Forelimb muscle (tissue), 1 donor: ENCODE measurements at regions not wholly inside any gene's neighbourhood (a gene's known extent, or its start where the extent isn't known, plus 50 kb on each side); places are given as distances from the start of the nearest gene placed in this dataset.
"Not testable (repeated sequence)": the region's sequence is repeated elsewhere in the genome, so short reads cannot be mapped to it uniquely, and the experiment has no call there.

Experiments
- DNase-seq: peaks from one replicate; pipeline ENCODE4 v3.0.0-alpha.2; 2013; ENCODE audit warnings: low read depth

DNA sequence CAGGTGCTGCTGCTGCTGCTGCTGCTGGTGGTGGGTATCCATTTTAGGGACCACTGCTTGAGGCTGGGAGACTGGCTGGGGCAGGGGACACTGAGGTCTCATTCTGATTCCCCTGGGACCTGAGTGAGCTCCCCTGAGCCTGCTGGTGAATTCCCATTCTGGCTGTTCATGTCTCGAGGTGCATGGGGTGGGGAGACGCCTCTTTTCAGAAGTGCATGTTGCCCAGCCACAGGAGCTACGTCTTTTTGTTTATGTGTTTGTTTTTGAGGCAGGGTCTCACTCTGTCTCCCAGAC, 133.4 kb downstream of the RHOU start:
- DNase-seq = no peak

DNA sequence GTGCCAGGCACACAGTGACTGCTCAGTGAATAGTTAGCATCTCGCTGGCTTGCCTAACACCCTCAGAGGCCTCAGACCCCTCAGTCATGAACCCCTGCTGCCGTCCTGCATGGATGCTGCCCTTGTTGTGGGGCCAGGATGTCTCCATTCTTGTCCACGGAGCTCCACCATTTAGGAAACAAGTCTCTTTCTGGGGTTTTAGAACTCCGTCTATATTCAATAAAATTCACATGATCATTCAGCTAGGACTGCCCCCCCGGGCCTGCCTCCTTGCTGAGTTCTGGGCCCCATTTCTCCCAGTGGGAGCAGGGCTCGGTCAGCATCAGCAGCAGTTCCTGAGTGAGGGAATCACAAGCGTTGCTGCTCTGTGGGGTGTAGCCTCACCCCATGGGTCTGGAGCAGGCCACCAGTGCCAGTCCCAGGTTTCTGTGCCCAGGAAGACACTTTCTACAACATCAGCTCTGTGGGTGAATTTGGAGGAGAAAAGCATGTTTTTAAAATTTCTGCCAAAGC, 134.1 kb downstream of the RHOU start:
- DNase-seq = no peak

DNA sequence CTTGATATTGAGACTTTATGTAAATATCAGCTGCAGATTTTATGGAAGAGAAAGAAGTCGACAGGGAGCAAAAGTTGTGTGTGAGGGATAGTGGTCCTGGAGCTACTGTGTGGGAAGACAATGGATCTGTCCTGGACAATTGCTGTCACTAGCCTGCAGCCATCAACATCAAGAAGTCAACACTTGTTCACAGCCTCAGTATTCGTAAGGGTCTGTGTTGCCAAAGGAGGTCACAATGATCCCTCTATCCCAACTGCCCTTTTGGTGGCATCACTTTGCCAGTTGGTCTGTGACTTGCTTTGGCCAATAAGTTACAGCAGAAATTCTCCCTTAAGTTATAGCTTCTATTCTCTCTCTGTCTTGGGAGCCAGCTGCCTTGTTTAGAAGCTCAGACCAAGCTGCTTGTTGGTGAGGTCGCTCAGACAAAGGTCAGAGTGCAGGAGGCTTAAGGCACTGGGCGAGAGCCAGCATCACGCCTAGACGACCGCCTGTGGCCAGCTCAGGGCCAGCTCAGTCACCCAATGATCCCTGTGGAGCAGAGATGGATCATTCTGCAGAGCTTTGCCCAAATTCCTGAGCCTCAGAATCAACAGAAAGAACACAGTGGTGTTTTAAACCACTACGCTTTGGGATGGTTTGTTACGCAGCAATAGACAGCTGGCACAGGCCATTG, 134.9 kb downstream of the RHOU start:
- DNase-seq = no peak

GRCh38 chr1:228871314-228872061, 136.2 kb downstream of the RHOU start:
- DNase-seq = peak; percentile 74

DNA sequence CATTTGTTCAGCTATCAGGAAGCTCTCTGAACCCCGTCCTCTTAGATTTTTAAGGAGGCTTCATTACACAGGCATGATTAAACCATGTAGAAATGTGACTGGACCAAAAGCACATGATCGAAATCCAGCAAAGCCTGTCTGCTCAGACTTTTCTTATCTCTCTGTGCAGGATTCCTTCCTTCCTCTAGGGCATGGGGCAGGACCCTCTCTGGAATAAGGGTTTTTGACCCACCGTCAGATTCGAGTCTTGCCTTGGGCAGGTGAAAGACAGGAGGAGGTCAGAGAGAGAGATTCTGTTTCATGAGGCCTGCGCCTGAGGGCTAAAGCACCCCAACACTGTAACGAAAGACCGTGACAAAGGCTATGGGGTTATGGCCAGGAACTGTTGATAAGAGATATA, 136.8 kb downstream of the RHOU start:
- no peak for DNase-seq

DNA sequence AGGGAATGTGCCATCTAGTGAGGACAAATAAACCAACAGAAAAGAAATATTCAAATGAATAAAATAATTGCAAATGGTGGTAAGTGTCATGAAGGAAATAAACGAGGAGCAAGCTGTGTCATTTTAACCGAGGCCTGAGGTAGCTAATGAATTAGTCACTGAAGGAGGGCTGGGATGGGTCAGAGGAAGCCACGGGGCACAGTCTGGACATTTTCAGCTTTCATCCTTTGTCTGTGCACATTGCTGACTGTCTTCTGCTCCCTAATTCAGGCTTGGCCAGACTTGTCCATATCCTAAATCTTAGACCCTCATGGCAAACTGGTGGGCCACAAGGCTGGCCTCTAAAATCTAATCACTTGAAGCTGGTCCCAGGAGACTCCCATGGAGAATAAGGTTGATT, 138.4 kb downstream of the RHOU start:
- no peak for DNase-seq

GRCh38 chr1:228875741-228876140, 140.5 kb downstream of the RHOU start:
- DNase-seq = no peak

- DNase-seq = no peak
Observed at GRCh38 chr1:228876187-228876586, 140.9 kb downstream of the RHOU start.

- DNase-seq = no peak
Observed at GRCh38 chr1:228879164-228879563, 143.9 kb downstream of the RHOU start.

- DNase-seq = no peak
Observed at GRCh38 chr1:228882041-228882770, 146.9 kb downstream of the RHOU start.

DNA sequence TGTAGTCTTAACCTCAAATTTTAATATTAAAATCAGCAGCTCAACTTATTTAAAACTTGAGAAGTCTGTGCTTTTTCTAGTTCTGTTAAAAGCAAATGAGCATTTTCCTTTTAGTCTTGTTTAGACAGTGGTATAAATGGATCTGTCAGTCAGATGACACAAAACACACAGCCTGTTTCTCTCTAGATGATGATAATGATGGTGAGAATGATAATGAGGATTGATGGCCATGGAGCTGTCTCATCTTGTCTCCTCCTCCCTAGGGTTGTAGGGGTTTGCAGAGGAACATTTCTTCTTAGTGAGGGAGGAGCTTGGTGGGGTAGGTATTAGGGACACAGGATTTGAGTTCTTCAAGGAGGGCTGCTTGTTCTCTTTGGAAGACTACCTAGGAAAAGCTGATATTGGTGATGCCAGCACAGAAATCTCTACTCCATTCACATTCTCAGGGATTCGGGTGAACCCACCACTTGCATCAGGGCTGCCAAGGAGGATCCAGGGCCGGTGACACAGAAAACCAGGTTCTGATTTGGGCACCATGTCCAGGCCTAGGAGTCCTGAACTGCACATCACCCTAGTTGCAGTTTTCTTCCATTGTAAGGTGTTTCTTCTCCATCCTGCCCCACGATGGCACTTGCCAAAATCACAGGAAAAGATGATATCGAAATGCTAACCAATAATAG, 147.6 kb downstream of the RHOU start:
- DNase-seq = no peak

- no peak for DNase-seq
Observed at GRCh38 chr1:228883535-228883934, 148.3 kb downstream of the RHOU start.

- no peak for DNase-seq
Observed at GRCh38 chr1:228884196-228884595, 148.9 kb downstream of the RHOU start.

DNA sequence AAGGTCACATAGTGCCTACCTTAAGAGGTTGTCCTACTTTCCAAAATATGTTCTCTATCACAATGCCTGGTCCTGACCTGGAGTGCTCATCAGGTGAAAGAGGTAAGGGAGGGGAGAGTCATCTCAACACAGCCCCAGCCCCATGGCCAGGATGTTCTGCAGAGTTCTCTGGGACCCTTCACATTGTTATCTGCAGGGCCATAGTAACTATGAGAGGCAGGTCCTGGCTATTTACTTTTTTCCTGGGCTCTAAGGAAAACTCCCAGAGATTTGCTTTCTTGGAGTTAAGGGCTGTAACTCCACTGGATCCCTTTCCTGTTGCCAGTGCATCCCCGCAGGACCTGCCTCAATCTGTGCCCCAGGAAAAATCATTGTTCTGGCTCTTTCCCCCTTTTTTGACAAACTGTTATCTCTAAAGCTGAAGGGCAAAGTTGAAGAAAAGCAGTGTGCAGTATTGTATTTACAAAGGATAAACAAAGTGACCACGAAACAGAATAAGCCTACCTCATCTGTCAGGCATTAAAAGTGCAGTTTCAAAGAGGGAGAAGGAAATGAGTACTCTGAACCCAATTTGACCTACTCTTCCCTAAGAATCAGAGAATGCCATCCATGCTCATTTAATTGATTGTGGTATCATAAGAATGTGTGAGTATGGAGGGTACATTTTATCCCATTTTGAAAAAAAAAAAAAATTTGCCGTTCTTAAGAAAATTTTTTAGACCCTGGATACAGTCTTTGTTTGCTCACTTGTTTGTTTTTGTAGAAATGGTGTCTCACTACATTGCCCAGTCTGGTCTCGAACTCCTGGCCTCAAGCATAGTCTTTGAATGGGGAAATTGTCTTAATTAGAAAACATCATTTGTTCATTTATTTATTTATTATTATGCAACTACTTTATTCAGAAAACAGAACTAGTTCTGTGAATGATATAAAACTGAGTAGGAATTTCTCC, 149.6 kb downstream of the RHOU start:
- DNase-seq = no peak

- no peak for DNase-seq
Observed at GRCh38 chr1:228885845-228886244, 150.6 kb downstream of the RHOU start.

- DNase-seq = no peak
Observed at GRCh38 chr1:228887101-228887500, 151.8 kb downstream of the RHOU start.

DNA sequence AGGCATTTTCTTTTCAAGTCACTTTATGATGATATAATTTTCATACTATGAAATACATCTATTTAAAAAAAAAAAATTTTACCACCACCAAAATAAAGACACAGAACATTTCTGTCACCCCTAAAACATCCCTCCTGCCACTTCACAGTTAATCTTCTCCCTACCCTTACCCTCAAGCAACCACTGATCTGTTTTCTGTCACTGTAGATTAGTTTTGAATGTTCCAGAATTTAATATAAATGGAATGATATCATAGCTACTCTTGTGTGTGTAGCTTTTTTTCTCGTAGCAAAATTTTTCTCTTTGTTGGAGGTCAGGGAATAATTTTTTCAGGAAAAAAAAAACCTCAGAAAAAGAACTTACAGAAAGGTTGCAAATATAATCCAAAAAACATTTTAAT, 152.7 kb downstream of the RHOU start:
- no peak for DNase-seq

GRCh38 chr1:228889289-228889688, 154.0 kb downstream of the RHOU start:
- no peak for DNase-seq

DNA sequence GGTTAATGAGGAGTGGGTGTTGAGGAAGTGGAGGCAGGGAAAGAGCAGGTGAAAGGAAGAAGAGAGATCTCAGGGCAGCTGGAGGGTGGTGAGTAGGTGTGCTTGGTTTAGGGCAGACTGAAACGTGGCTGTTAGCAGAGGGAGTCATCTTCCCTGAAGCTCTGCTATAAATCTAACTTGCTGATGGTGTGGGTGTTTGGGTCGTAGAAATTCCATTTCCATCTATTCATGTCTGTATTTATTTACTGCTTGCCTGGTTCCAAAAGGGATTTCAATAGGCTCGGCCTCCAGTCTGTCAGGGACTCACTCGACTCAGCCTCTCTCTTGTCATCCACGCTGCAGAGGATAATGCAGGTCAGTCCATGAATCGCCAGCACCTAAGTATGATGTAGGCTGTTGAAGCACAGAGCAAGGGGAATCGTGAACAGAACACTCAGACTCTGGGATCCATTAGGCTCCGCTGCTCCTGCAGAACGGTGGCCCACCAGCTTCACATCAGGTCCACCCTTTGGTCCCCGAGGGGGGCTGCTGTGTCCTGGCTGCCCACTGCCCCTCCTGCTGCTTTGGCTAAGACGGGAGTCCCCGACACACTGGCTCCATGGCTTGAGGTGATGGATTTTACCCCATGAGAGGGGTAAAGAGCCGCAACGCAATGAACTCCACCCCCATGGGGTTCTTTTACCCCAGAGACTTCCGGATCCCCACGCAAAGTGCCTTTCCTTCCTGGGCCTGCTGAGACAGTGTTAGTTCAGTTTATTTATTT, 156.2 kb downstream of the RHOU start:
- DNase-seq = no peak

DNA sequence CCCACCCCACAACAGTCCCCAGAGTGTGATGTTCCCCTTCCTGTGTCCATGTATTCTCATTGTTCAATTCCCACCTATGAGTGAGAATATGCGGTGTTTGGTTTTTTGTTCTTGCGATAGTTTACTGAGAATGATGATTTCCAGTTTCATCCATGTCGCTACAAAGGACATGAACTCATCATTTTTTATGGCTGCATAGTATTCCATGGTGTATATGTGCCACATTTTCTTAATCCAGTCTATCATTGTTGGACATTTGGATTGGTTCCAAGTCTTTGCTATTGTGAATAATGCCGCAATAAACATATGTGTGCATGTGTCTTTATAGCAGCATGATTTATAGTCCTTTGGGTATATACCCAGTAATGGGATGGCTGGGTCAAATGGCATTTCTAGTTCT, 156.9 kb downstream of the RHOU start:
- not testable (repeated sequence) for DNase-seq
